ENCODE measurements at regions not wholly inside any gene's neighbourhood (a gene's known extent, or its start where the extent isn't known, plus 50 kb on each side); places are given as distances from the start of the nearest gene placed in this dataset.

- peak; percentile 13 for DNase-seq
These were observed 519.6 kb upstream of the TENM4 start for GRCh38 chr11:79960461-79960860.

- no peak for DNase-seq
These were observed 518.5 kb upstream of the TENM4 start for GRCh38 chr11:79959318-79959717.

- no peak for DNase-seq
These were observed 516.9 kb upstream of the TENM4 start for GRCh38 chr11:79957702-79958101.

GRCh38 chr11:79956061-79956460 lies 515.2 kb upstream of the TENM4 start:
- DNase-seq = no peak

- DNase-seq = no peak
These were observed 512.8 kb upstream of the TENM4 start for GRCh38 chr11:79953629-79954028.

- no peak for DNase-seq
These were observed 509.9 kb upstream of the TENM4 start for GRCh38 chr11:79950741-79951140.

GRCh38 chr11:79950172-79950571 lies 509.3 kb upstream of the TENM4 start:
- DNase-seq = no peak

- DNase-seq = no peak
These were observed 508.7 kb upstream of the TENM4 start for GRCh38 chr11:79949574-79949973.

- no peak for DNase-seq
These were observed 501.8 kb upstream of the TENM4 start for GRCh38 chr11:79942646-79943045.

- peak; percentile 41 for DNase-seq
These were observed 501.3 kb upstream of the TENM4 start for GRCh38 chr11:79942090-79942489.

GRCh38 chr11:79940974-79941735 lies 500.3 kb upstream of the TENM4 start:
- DNase-seq = no peak

- peak; percentile 42 for DNase-seq
These were observed 499.3 kb upstream of the TENM4 start for GRCh38 chr11:79940165-79940564.

- DNase-seq = no peak
These were observed 498.3 kb upstream of the TENM4 start for GRCh38 chr11:79939111-79939510.

- peak; percentile 21 for DNase-seq
These were observed 497.0 kb upstream of the TENM4 start for GRCh38 chr11:79937676-79938334.

GRCh38 chr11:79932612-79933011 lies 491.8 kb upstream of the TENM4 start:
- DNase-seq = no peak

- no peak for DNase-seq
These were observed 490.9 kb upstream of the TENM4 start for GRCh38 chr11:79931692-79932091.

- no peak for DNase-seq
These were observed 485.9 kb upstream of the TENM4 start for GRCh38 chr11:79926707-79927106.

GRCh38 chr11:79925570-79925969 lies 484.7 kb upstream of the TENM4 start:
- no peak for DNase-seq

- no peak for DNase-seq
These were observed 481.8 kb upstream of the TENM4 start for GRCh38 chr11:79922641-79923040.

- DNase-seq = no peak
These were observed 479.6 kb upstream of the TENM4 start for GRCh38 chr11:79920480-79920879.

GRCh38 chr11:79919350-79919749 lies 478.5 kb upstream of the TENM4 start:
- DNase-seq = no peak

- DNase-seq = no peak
These were observed 478.0 kb upstream of the TENM4 start for GRCh38 chr11:79918846-79919245.

GRCh38 chr11:79906164-79906563 lies 465.3 kb upstream of the TENM4 start:
- no peak for DNase-seq

GRCh38 chr11:79902493-79902892 lies 461.7 kb upstream of the TENM4 start:
- DNase-seq = peak; percentile 22

- no peak for DNase-seq
These were observed 457.1 kb upstream of the TENM4 start for GRCh38 chr11:79897896-79898295.
